Panc1 (cell line): ENCODE measurements at regions not wholly inside any gene's neighbourhood (a gene's known extent, or its start where the extent isn't known, plus 50 kb on each side); places are given as distances from the start of the nearest gene placed in this dataset.

ENCODE experiments used
- ATAC-seq: fragments of 200-7000 bp; cut with Tn5 transposase; 2 replicates; pipeline ENCODE4 v1.9.1; 2020; ENCODE audit warnings: mild to moderate bottlenecking, moderate library complexity
- BruUV-seq: library from RNA; stranded (reverse); fragments of 400-500 nt; replicated peaks from 2 replicates; lab custom pipeline; 2021; lab: Mats Ljungman, UMichigan
- CTCF ChIA-PET: fragments of 300-600 bp; sonication (Branson Sonifier 250); formaldehyde crosslinking; loops from one replicate; lab custom pipeline; 2022; ENCODE audit warnings: antibody characterized with exemption; lab: Charles Lee
- POLR2A ChIA-PET: fragments of 300-600 bp; sonication (Branson Sonifier 250); formaldehyde crosslinking; loops from one replicate; lab custom pipeline; 2022; ENCODE audit warnings: antibody characterized with exemption; lab: Charles Lee
- DNase-seq: peaks from one replicate; pipeline ENCODE4 v3.0.0-alpha.2; 2010; ENCODE audit warnings: low read depth, low spot score
- H3K27ac ChIP-seq: 2 replicates; pipeline ENCODE4 v1.5.1; 2011; ENCODE audit warnings: mild to moderate bottlenecking, low read length, inconsistent platforms
- H3K27me3 ChIP-seq: fragments of 200-500 bp; sonication (Bioruptor generic); 2 replicates; pipeline ENCODE4 v1.6.0; 2014; ENCODE audit warnings: low read length, inconsistent platforms; ENCODE audit not compliant: control insufficient read depth, insufficient read depth
- H3K36me3 ChIP-seq: fragments of 200-500 bp; sonication (Bioruptor generic); 2 replicates; pipeline ENCODE4 v1.5.1; 2014; ENCODE audit warnings: inconsistent platforms, mild to moderate bottlenecking, low read length, moderate library complexity; ENCODE audit not compliant: control insufficient read depth, insufficient read depth
- H3K4me1 ChIP-seq: 2 replicates; pipeline ENCODE4 v1.5.1; 2011; ENCODE audit warnings: inconsistent platforms, mild to moderate bottlenecking, low read length, moderate library complexity; ENCODE audit not compliant: control insufficient read depth, insufficient read depth
- H3K4me3 ChIP-seq, 2 experiments: 2 replicates each; pipeline ENCODE4 v1.5.1; 2011 to 2012; ENCODE audit warnings: low read depth in 2 of 2, low read length in 2 of 2, mild to moderate bottlenecking in 2 of 2, inconsistent platforms in 1 of 2, moderate library complexity in 1 of 2
- H3K9me3 ChIP-seq: fragments of 200-500 bp; sonication (Bioruptor generic); 2 replicates; pipeline ENCODE4 v1.5.1; 2014; ENCODE audit warnings: low read depth, mild to moderate bottlenecking, inconsistent platforms, low read length, moderate library complexity; ENCODE audit not compliant: control insufficient read depth, insufficient read depth
- CTCF ChIP-seq: fragments of 450-650 bp; IDR thresholded peaks from 2 replicates; pipeline ENCODE4 v1.5.1; 2017; ENCODE audit warnings: mild to moderate bottlenecking
- POLR2AphosphoS5 ChIP-seq: IDR thresholded peaks from 2 replicates; pipeline ENCODE4 v1.6.1; 2012; ENCODE audit warnings: mild to moderate bottlenecking, low read depth, low read length, moderate library complexity
- REST ChIP-seq, 2 experiments: IDR thresholded peaks; 2 replicates each; pipeline ENCODE4 v1.6.1; 2011 to 2012; ENCODE audit warnings: low read depth in 2 of 2, control low read depth in 1 of 2, low read length in 1 of 2, mild to moderate bottlenecking in 1 of 2, moderate library complexity in 1 of 2; ENCODE audit not compliant: insufficient read depth in 1 of 2
- SIN3A ChIP-seq: IDR thresholded peaks from 2 replicates; pipeline ENCODE4 v1.6.1; 2012; ENCODE audit warnings: low read depth, mild to moderate bottlenecking, low read length, moderate library complexity, borderline replicate concordance; ENCODE audit not compliant: insufficient read depth
- TCF7L2 ChIP-seq: IDR thresholded peaks from 2 replicates; pipeline ENCODE4 v1.6.1; 2011; ENCODE audit warnings: mild to moderate bottlenecking, low read depth, low read length, inconsistent platforms
- in situ Hi-C: cut with HindIII; loops from 2 replicates; pipeline ENCODE4 v1.10.0; 2016; ENCODE audit warnings: low sequenced_read_pairs, low pct_unique_long_range_greater_than_20kb
- intact Hi-C: fragments of 100-400 bp; cut with micrococcal nuclease; formaldehyde crosslinking; loops from one replicate; pipeline ENCODE4 v1.10.0; 2022; ENCODE audit not compliant: unreplicated experiment

GRCh38 chr17:13140750-13141149 lies 122.9 kb upstream of the ELAC2 start:
- no peaks in the 10 kb centered on the region for H3K4me1 ChIP-seq
- CTCF ChIA-PET, result no interaction called here
- DNase-seq (no peak), ATAC-seq (no peak)
- H3K36me3 ChIP-seq, result no peaks in the 10 kb centered on the region
- no peak for TF ChIP-seq TCF7L2
- TF ChIP-seq CTCF, result no peak
- no peak for TF ChIP-seq POLR2AphosphoS5
- no peak for TF ChIP-seq SIN3A
- TF ChIP-seq REST (IDR thresholded peaks at IDR 0.05; ENCODE audit: insufficient read depth in 1 of 2, low read depth in 2 of 2, low read length in 1 of 2), result no peak
- in situ Hi-C loops, result no loop called here
- no peaks in the 10 kb centered on the region for H3K27me3 ChIP-seq
- BruUV-seq, result no TSS peak
- no peak overlapping the region for H3K4me3 ChIP-seq
- H3K9me3 ChIP-seq, result no peaks in the 10 kb centered on the region
- intact Hi-C loops, result no loop called here
- POLR2A ChIA-PET, result no interaction called here
- H3K27ac ChIP-seq, result no peak overlapping the region

GRCh38 chr17:13135506-13135905 lies 117.7 kb upstream of the ELAC2 start:
- TF ChIP-seq CTCF, result no peak
- TF ChIP-seq SIN3A, result no peak
- TF ChIP-seq POLR2AphosphoS5, result no peak
- TF ChIP-seq TCF7L2, result no peak
- TF ChIP-seq REST (IDR thresholded peaks at IDR 0.05; ENCODE audit: insufficient read depth in 1 of 2, low read depth in 2 of 2, low read length in 1 of 2), result no peak
- ChIA-PET POLR2A (no interaction called here), CTCF (no interaction called here)
- Histone ChIP-seq H3K27me3 (no peaks in the 10 kb centered on the region), H3K4me3 (no peak overlapping the region), H3K9me3 (no peaks in the 10 kb centered on the region), H3K36me3 (no peaks in the 10 kb centered on the region), H3K27ac (no peak overlapping the region), H3K4me1 (no peaks in the 10 kb centered on the region)
- in situ Hi-C loops, result no loop called here
- no TSS peak for BruUV-seq
- intact Hi-C loops, result no loop called here
- DNase-seq (no peak), ATAC-seq (no peak)
